Neuronal stem cell (in vitro differentiated cells): ENCODE measurements at regions not wholly inside any gene's neighbourhood (a gene's known extent, or its start where the extent isn't known, plus 50 kb on each side); places are given as distances from the start of the nearest gene placed in this dataset.

Experiments used
- DNase-seq: peaks from one replicate; pipeline ENCODE4 v3.0.0-alpha.2; 2013; ENCODE audit warnings: low spot score
- H2AFZ ChIP-seq: one replicate; pipeline ENCODE4 v1.6.1; 2013; ENCODE audit warnings: mild to moderate bottlenecking, low read length, inconsistent platforms
- H2AK5ac ChIP-seq: 2 replicates; pipeline ENCODE4 v1.6.1; 2013; ENCODE audit warnings: low read depth, mild to moderate bottlenecking, inconsistent platforms, low read length, moderate library complexity, mixed read lengths
- H2BK120ac ChIP-seq: 2 replicates; pipeline ENCODE4 v1.6.1; 2013; ENCODE audit warnings: low read depth, mild to moderate bottlenecking, inconsistent platforms, low read length, moderate library complexity, mixed read lengths
- H2BK12ac ChIP-seq: one replicate; pipeline ENCODE4 v1.6.1; 2013; ENCODE audit warnings: low read length, inconsistent platforms
- H2BK15ac ChIP-seq: 2 replicates; pipeline ENCODE4 v1.6.1; 2013; ENCODE audit warnings: mild to moderate bottlenecking, low read length, inconsistent platforms, mixed read lengths
- H2BK5ac ChIP-seq: one replicate; pipeline ENCODE4 v1.6.1; 2013; ENCODE audit warnings: inconsistent platforms, mild to moderate bottlenecking, low read length, moderate library complexity
- H3K14ac ChIP-seq: one replicate; pipeline ENCODE4 v1.6.1; 2013; ENCODE audit warnings: low read length, inconsistent platforms
- H3K18ac ChIP-seq: 2 replicates; pipeline ENCODE4 v1.6.1; 2013; ENCODE audit warnings: low read length, inconsistent platforms
- H3K23ac ChIP-seq: 2 replicates; pipeline ENCODE4 v1.6.1; 2013; ENCODE audit warnings: low read depth, mild to moderate bottlenecking, mixed read lengths, low read length, inconsistent platforms; ENCODE audit not compliant: poor library complexity
- H3K27ac ChIP-seq: replicated peaks from 3 replicates; pipeline ENCODE4 v1.5.1; 2013; ENCODE audit warnings: low read length, inconsistent platforms
- H3K27me3 ChIP-seq, 3 experiments: 2 replicates each; pipeline ENCODE4 v1.6.1; 2013; ENCODE audit warnings: low read length in 3 of 3, mild to moderate bottlenecking in 2 of 3, inconsistent platforms in 1 of 3, low read depth in 1 of 3, mixed read lengths in 1 of 3, moderate library complexity in 1 of 3; ENCODE audit not compliant: control insufficient read depth in 3 of 3, insufficient read depth in 3 of 3
- H3K36me3 ChIP-seq, 2 donors: replicated peaks in 1 of 2; 2 replicates each; pipeline ENCODE4 v1.6.1; 2013; ENCODE audit warnings: low read length in 2 of 2; ENCODE audit not compliant: control insufficient read depth in 2 of 2, insufficient read depth in 2 of 2
- H3K4ac ChIP-seq: 2 replicates; pipeline ENCODE4 v1.6.1; 2013; ENCODE audit warnings: inconsistent platforms, mild to moderate bottlenecking, low read length, moderate library complexity
- H3K4me1 ChIP-seq, 2 donors: 1 replicate in 1 of 2; 2 replicates in 1 of 2; pipeline ENCODE4 v1.6.1; 2013; ENCODE audit warnings: low read length in 2 of 2, low read depth in 1 of 2; ENCODE audit not compliant: control insufficient read depth in 2 of 2, insufficient read depth in 1 of 2
- H3K4me2 ChIP-seq: one replicate; pipeline ENCODE4 v1.6.1; 2013; ENCODE audit warnings: mild to moderate bottlenecking, low read length, inconsistent platforms; ENCODE audit not compliant: insufficient read depth, poor library complexity, severe bottlenecking
- H3K4me3 ChIP-seq, 2 donors: 2 replicates each; pipeline ENCODE4 v1.5.1; 2013; ENCODE audit warnings: low read length in 2 of 2, mild to moderate bottlenecking in 2 of 2, inconsistent platforms in 1 of 2, moderate library complexity in 1 of 2
- H3K79me1 ChIP-seq: one replicate; pipeline ENCODE4 v1.6.1; 2013; ENCODE audit warnings: low read depth, mild to moderate bottlenecking, inconsistent platforms, low read length, moderate library complexity
- H3K9ac ChIP-seq: one replicate; pipeline ENCODE4 v1.6.1; 2013; ENCODE audit warnings: mild to moderate bottlenecking, low read depth, low read length, inconsistent platforms; ENCODE audit not compliant: poor library complexity
- H3K9me3 ChIP-seq, 2 donors: replicated peaks in 1 of 2; 2 replicates each; pipeline versions ENCODE3 to v1.6.1; 2013; ENCODE audit warnings: low read length in 2 of 2, mild to moderate bottlenecking in 2 of 2, inconsistent platforms in 1 of 2, low read depth in 1 of 2, mixed read lengths in 1 of 2, moderate library complexity in 1 of 2; ENCODE audit not compliant: control insufficient read depth in 2 of 2, insufficient read depth in 1 of 2
- H4K8ac ChIP-seq: one replicate; pipeline ENCODE4 v1.6.1; 2013; ENCODE audit warnings: low read depth, mild to moderate bottlenecking, inconsistent platforms, low read length, moderate library complexity
- H4K91ac ChIP-seq: one replicate; pipeline ENCODE4 v1.6.1; 2013; ENCODE audit warnings: low read length, low read depth, mild to moderate bottlenecking, inconsistent platforms; ENCODE audit not compliant: poor library complexity
- WGBS, 2 donors: extraction: QIAGEN DNeasy Blood & Tissue Kit; methylation state at CpG; one replicate each; pipeline ENCODE4 v1.1.7; 2013; ENCODE audit warnings: missing lambda C conversion rate in 2 of 2, mixed read lengths in 1 of 2; ENCODE audit not compliant: insufficient read length in 2 of 2, insufficient replicate concordance in 1 of 2; ENCODE audit errors: extremely low coverage in 2 of 2; 5-methylcytosine and 5-hydroxymethylcytosine counted together

DNA sequence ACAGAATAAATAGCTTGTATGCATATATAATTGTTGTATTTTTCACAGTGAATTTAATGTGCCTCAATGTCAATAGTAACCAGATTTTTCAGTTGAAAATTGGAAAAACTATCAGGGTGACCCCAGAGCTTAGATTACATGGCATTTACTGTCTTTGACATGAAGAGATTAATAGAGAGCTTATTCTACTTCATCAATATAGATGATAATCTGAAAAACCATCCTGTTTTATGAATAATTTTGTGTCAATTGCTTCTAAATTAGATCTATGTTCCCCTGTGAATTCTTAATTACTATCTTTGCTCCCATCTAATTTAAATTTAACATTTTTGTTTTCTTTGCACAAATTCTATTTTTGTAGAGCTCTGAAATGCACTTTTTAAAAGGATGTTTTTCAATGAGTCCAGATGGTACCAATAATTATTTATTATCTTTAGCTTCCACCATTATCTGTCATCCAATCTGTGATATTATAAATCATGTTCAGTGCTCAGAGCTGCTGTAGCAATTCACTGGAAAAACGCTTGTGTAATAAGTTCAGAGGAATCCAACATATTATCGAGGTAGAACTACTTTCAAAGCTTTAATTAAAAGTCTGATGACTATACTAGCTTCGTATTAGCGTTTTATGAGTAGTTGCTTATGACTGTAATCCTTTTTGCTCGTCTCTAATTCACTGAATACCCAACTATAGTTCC is 291.4 kb downstream of the JRKL start:
- Histone ChIP-seq H2BK5ac (no peak overlapping the region), H2AFZ (no peak overlapping the region), H3K23ac (no peak overlapping the region), H4K8ac (no peak overlapping the region), H3K4ac (no peak overlapping the region), H3K36me3 (no peaks in the 10 kb centered on the region), H3K14ac (no peak overlapping the region), H3K9ac (no peak overlapping the region), H3K4me3 (no peak overlapping the region), H3K79me1 (no peaks in the 10 kb centered on the region), H3K27me3 (no peaks in the 10 kb centered on the region), H3K4me2 (no peak overlapping the region), H3K4me1 (no peaks in the 10 kb centered on the region), H4K91ac (no peak overlapping the region), H2BK120ac (no peak overlapping the region), H2AK5ac (no peak overlapping the region), H3K9me3 (no peaks in the 10 kb centered on the region), H3K18ac (no peak overlapping the region), H3K27ac (no peak overlapping the region), H2BK15ac (no peak overlapping the region), H2BK12ac (no peak overlapping the region)
- no CpG with 5 or more reads among the region's 5 CpGs for WGBS, 2 donors
- no peak for DNase-seq

DNA sequence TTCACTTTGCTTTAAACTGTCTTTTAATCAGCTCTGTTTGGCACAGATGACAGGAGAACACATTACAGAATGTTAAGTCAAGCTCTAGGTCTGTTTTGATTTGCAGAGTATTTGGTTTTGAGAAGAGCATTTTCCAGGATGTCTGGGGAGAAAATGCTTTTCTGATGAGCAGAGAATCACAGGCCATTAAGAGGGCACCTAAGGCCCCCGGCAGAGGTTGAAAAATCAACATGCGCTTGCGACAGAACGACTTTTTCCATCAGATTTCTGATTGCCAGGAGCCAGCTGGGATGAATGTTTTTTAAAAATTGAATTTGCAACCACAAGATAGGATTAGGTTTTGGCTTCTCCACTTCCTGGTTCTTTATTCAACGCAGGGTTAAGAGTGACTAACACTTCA is 304.5 kb downstream of the JRKL start:
- no peaks in the 10 kb centered on the region for H3K36me3 ChIP-seq
- H3K79me1 ChIP-seq = no peaks in the 10 kb centered on the region
- no peak overlapping the region for H3K27ac ChIP-seq
- no CpG with 5 or more reads among the region's 5 CpGs for WGBS, 2 donors
- no peak overlapping the region for H2AFZ ChIP-seq
- DNase-seq = no peak
- H3K4ac ChIP-seq = no peak overlapping the region
- no peak overlapping the region for H3K23ac ChIP-seq
- no peak overlapping the region for H2BK120ac ChIP-seq
- H2BK12ac ChIP-seq = no peak overlapping the region
- no peaks in the 10 kb centered on the region for H3K9me3 ChIP-seq
- no peaks in the 10 kb centered on the region for H3K27me3 ChIP-seq
- H3K18ac ChIP-seq = no peak overlapping the region
- H3K4me2 ChIP-seq = no peak overlapping the region
- no peak overlapping the region for H4K8ac ChIP-seq
- H4K91ac ChIP-seq = no peak overlapping the region
- no peak overlapping the region for H2AK5ac ChIP-seq
- no peak overlapping the region for H3K14ac ChIP-seq
- no peaks in the 10 kb centered on the region for H3K4me1 ChIP-seq
- H2BK15ac ChIP-seq = no peak overlapping the region
- H3K9ac ChIP-seq = no peak overlapping the region
- H3K4me3 ChIP-seq = no peak overlapping the region
- no peak overlapping the region for H2BK5ac ChIP-seq

DNA sequence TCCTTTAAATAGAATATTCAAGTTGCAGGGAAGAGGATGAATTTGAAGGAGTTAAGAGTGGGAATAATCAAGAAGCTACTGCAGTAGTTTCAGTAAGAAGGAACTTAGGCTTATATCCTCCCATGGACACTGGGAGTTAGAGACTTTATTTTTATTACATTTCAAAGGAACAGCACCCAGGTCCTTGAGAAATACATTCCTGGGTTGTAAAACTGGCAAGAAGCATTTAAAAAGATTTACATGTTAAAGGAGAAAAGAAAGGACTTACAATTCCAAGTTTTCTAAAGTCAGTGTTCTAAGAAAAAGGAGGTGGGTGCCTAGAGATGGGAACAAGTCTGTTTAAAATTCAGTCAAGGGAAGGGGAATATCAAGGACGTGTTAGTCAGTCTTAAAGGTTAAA is 306.9 kb downstream of the JRKL start:
- H3K27ac ChIP-seq = no peak overlapping the region
- H2BK5ac ChIP-seq = no peak overlapping the region
- no peaks in the 10 kb centered on the region for H3K4me1 ChIP-seq
- H2AK5ac ChIP-seq = no peak overlapping the region
- no peak overlapping the region for H2BK12ac ChIP-seq
- no peak overlapping the region for H2BK15ac ChIP-seq
- no peak overlapping the region for H2AFZ ChIP-seq
- H3K4me3 ChIP-seq = no peak overlapping the region
- H3K27me3 ChIP-seq = no peaks in the 10 kb centered on the region
- no peak overlapping the region for H4K91ac ChIP-seq
- no peak overlapping the region for H3K9ac ChIP-seq
- no peak overlapping the region for H4K8ac ChIP-seq
- H3K4ac ChIP-seq = no peak overlapping the region
- H3K9me3 ChIP-seq = no peaks in the 10 kb centered on the region
- H3K4me2 ChIP-seq = no peak overlapping the region
- H3K36me3 ChIP-seq = no peaks in the 10 kb centered on the region
- no peak overlapping the region for H3K18ac ChIP-seq
- no peaks in the 10 kb centered on the region for H3K79me1 ChIP-seq
- H3K14ac ChIP-seq = no peak overlapping the region
- no peak for DNase-seq
- no peak overlapping the region for H2BK120ac ChIP-seq
- no peak overlapping the region for H3K23ac ChIP-seq
- WGBS, 2 donors = no CpG with 5 or more reads among the region's 1 CpG

DNA sequence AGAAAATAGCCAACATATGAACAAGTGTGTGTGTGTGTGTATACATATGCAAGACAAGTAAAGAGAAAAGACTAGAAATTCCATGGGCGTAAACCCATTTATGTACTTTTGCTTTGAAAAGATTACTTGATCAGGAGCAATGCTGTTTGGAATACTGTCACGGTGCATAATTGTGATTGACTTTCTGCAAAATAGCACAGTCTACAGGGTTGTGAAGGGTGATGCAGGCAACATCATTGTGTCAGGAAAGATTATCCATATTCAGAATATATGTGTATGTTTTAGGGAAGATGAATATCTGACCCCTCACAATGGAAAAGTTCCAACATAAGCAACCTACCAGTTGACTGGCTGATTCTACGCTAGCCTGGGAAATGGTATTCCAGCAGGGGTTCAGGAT is 307.7 kb downstream of the JRKL start:
- Histone ChIP-seq H3K27ac (no peak overlapping the region), H2BK12ac (no peak overlapping the region), H3K18ac (no peak overlapping the region), H3K9me3 (no peaks in the 10 kb centered on the region), H3K36me3 (no peaks in the 10 kb centered on the region), H3K9ac (no peak overlapping the region), H2BK5ac (no peak overlapping the region), H3K4me1 (no peaks in the 10 kb centered on the region), H2AFZ (no peak overlapping the region), H3K23ac (no peak overlapping the region), H2BK120ac (no peak overlapping the region), H2BK15ac (no peak overlapping the region), H4K91ac (no peak overlapping the region), H3K4ac (no peak overlapping the region), H3K14ac (no peak overlapping the region), H3K79me1 (no peaks in the 10 kb centered on the region), H3K4me3 (no peak overlapping the region), H4K8ac (no peak overlapping the region), H3K27me3 (no peaks in the 10 kb centered on the region), H2AK5ac (no peak overlapping the region), H3K4me2 (no peak overlapping the region)
- WGBS, 2 donors = no CpG with 5 or more reads among the region's 3 CpGs
- DNase-seq = no peak
